ENCODE measurements at regions not wholly inside any gene's neighbourhood (a gene's known extent, or its start where the extent isn't known, plus 50 kb on each side); places are given as distances from the start of the nearest gene placed in this dataset.

DNA sequence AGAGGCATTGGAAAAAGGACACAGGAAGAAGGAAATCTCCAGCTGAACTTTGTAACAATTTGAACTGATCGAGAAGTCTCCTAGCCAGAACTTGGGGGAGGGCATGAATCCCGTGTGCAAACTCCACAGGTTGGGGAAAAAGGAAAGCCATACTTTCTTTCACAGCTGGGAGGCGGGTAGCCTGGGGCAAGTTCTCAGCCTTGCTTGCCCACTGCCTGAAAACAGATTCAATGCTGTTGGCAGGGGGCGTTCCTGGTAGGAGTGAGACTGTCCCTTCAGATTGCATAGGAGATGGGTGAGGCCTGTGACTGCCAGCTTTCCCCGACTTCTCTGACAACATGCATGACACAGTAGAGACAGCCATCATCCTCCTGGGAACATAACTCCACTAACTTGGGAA, 289.1 kb upstream of the PHF14 start:
- no peak for DNase-seq
- no peak for TF ChIP-seq CTCF (IDR thresholded peaks at IDR 0.05; ENCODE audit: low read depth, low read length)
- H3K4me3 ChIP-seq (ENCODE audit: low read depth, low read length), result no peak overlapping the region
- no peaks in the 10 kb centered on the region for H3K9me3 ChIP-seq (ENCODE audit: severe bottlenecking)
- no peaks in the 10 kb centered on the region for H3K36me3 ChIP-seq
- H3K27ac ChIP-seq, result no peak overlapping the region
- H3K27me3 ChIP-seq (ENCODE audit: insufficient read depth, low read depth, severe bottlenecking), result no peaks in the 10 kb centered on the region

DNA sequence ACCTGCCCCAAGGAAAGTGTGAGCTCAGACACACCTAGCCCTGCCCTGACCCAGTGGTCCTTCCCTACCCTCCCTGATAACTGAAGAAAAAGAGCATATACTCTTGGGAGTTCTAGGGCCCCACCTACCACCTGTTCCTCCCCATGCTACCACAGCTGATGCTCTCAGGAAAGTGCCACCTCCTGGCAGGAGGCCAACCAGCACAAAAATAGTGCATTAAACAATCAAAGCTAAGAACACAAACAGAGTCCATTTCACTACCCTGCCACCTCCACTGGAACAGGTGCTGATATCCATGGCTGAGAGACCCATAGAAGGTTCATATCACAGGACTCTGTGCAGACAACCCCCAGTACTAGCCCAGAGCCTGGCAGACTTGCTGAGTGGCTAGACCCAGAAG, 288.6 kb upstream of the PHF14 start:
- Histone ChIP-seq H3K27ac (no peak overlapping the region), H3K27me3 (ENCODE audit: insufficient read depth, low read depth, severe bottlenecking) (no peaks in the 10 kb centered on the region), H3K4me3 (ENCODE audit: low read depth, low read length) (no peak overlapping the region), H3K9me3 (ENCODE audit: severe bottlenecking) (no peaks in the 10 kb centered on the region), H3K36me3 (no peaks in the 10 kb centered on the region)
- no peak for DNase-seq
- TF ChIP-seq CTCF (IDR thresholded peaks at IDR 0.05; ENCODE audit: low read depth, low read length), result no peak

DNA sequence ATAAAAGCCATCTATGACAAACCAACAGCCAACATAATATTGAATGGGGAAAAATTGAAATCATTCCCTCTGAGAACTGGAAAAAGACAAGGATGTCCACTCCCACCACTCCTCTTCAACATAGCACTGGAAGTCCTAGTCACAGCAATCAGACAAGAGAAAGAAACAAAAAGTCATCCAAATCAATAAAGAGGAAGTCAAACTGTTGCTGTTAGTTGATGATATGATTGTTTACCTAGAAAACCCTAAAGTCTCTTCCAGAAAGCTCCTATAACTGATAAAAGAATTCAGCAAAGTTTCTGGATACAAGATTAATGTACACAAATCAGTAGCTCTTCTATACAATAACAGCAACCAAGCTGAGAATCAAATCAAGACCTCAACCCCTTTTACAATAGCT, 285.1 kb upstream of the PHF14 start:
- H3K9me3 ChIP-seq (ENCODE audit: severe bottlenecking), result no peaks in the 10 kb centered on the region
- H3K4me3 ChIP-seq (ENCODE audit: low read depth, low read length), result no peak overlapping the region
- H3K36me3 ChIP-seq, result no peaks in the 10 kb centered on the region

GRCh38 chr7:10696064-10696463, 277.6 kb upstream of the PHF14 start:
- no peak for TF ChIP-seq CTCF (IDR thresholded peaks at IDR 0.05; ENCODE audit: low read depth, low read length)
- peak; percentile 43 for DNase-seq
- Histone ChIP-seq H3K4me3 (ENCODE audit: low read depth, low read length) (no peak overlapping the region), H3K36me3 (no peaks in the 10 kb centered on the region), H3K27ac (no peak overlapping the region), H3K27me3 (ENCODE audit: insufficient read depth, low read depth, severe bottlenecking) (no peaks in the 10 kb centered on the region), H3K9me3 (ENCODE audit: severe bottlenecking) (no peaks in the 10 kb centered on the region)

More for the DNA sequence above, 285.1 kb upstream of the PHF14 start:
- no peak for DNase-seq
- no peak overlapping the region for H3K27ac ChIP-seq
- no peaks in the 10 kb centered on the region for H3K27me3 ChIP-seq (ENCODE audit: insufficient read depth, low read depth, severe bottlenecking)
- no peak for TF ChIP-seq CTCF (IDR thresholded peaks at IDR 0.05; ENCODE audit: low read depth, low read length)

DNA sequence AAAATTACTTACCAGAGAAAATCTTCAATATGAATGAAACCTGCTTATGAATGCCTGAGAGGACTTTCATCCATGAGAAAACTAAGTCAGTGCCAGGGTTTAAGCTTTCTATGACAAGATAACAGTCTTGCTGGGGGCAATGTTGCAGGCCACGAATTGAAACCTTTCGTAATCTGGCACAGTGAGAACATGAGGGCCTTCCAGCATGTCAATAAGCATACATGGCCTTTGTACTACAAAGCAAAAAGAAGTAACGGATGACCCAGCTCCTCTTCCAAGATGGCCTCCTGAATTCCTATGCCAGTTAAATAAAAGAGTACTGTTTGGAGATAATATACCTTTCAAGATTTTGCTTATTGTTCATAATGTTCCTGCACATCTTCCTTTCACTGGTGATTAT, 270.6 kb upstream of the PHF14 start:
- Histone ChIP-seq H3K4me3 (ENCODE audit: low read depth, low read length) (no peak overlapping the region), H3K9me3 (ENCODE audit: severe bottlenecking) (no peaks in the 10 kb centered on the region), H3K27ac (no peak overlapping the region), H3K27me3 (ENCODE audit: insufficient read depth, low read depth, severe bottlenecking) (no peaks in the 10 kb centered on the region), H3K36me3 (no peaks in the 10 kb centered on the region)
- no peak for DNase-seq
- no peak for TF ChIP-seq CTCF (IDR thresholded peaks at IDR 0.05; ENCODE audit: low read depth, low read length)

GRCh38 chr7:10703981-10704380, 269.7 kb upstream of the PHF14 start:
- DNase-seq, result no peak
- Histone ChIP-seq H3K27ac (no peak overlapping the region), H3K9me3 (ENCODE audit: severe bottlenecking) (no peaks in the 10 kb centered on the region), H3K27me3 (ENCODE audit: insufficient read depth, low read depth, severe bottlenecking) (no peaks in the 10 kb centered on the region), H3K4me3 (ENCODE audit: low read depth, low read length) (no peak overlapping the region), H3K36me3 (no peaks in the 10 kb centered on the region)
- TF ChIP-seq CTCF (IDR thresholded peaks at IDR 0.05; ENCODE audit: low read depth, low read length), result no peak
